GM12864 (cell line): ENCODE measurements at regions not wholly inside any gene's neighbourhood (a gene's known extent, or its start where the extent isn't known, plus 50 kb on each side); places are given as distances from the start of the nearest gene placed in this dataset.

ENCODE experiments used
- DNase-seq: peaks from one replicate; pipeline ENCODE4 v3.0.0-alpha.2; 2011; ENCODE audit warnings: low read depth
- H3K4me3 ChIP-seq: 2 replicates; pipeline ENCODE4 v1.5.1; 2011; ENCODE audit warnings: mild to moderate bottlenecking, low read depth, low read length, control low read depth
- TF ChIP-seq, protein P1 (sequence below): IDR thresholded peaks from 2 replicates; pipeline ENCODE4 v1.5.1; 2011; ENCODE audit warnings: low read depth, mild to moderate bottlenecking, moderate library complexity, low read length, control low read depth, inconsistent platforms; ENCODE audit errors: missing control alignments

DNA sequence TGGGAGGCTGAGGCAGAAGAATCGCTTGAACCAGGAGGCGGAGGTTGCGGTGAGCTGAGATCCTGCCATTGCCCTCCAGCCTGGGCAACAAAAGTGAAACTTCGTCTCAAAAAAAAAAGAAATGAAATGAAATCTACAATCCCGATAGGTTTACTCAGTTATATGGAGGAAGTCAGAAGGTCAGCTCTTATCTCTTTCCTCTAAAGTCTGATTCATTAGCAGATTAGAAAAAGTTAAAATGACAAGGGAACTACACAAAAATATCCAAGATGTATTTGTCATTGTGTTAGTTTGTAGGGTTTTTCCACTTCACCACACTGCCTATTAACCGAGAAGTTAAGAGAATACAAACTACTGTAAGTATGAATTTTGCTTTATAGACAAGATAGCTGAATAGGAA is 420.6 kb downstream of the SHQ1 start:
- DNase-seq: no peak
- TF ChIP-seq, protein P1, sequence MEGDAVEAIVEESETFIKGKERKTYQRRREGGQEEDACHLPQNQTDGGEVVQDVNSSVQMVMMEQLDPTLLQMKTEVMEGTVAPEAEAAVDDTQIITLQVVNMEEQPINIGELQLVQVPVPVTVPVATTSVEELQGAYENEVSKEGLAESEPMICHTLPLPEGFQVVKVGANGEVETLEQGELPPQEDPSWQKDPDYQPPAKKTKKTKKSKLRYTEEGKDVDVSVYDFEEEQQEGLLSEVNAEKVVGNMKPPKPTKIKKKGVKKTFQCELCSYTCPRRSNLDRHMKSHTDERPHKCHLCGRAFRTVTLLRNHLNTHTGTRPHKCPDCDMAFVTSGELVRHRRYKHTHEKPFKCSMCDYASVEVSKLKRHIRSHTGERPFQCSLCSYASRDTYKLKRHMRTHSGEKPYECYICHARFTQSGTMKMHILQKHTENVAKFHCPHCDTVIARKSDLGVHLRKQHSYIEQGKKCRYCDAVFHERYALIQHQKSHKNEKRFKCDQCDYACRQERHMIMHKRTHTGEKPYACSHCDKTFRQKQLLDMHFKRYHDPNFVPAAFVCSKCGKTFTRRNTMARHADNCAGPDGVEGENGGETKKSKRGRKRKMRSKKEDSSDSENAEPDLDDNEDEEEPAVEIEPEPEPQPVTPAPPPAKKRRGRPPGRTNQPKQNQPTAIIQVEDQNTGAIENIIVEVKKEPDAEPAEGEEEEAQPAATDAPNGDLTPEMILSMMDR: no peak
- no peak overlapping the region; the same call in 1 of the 2 replicates for H3K4me3 ChIP-seq

DNA sequence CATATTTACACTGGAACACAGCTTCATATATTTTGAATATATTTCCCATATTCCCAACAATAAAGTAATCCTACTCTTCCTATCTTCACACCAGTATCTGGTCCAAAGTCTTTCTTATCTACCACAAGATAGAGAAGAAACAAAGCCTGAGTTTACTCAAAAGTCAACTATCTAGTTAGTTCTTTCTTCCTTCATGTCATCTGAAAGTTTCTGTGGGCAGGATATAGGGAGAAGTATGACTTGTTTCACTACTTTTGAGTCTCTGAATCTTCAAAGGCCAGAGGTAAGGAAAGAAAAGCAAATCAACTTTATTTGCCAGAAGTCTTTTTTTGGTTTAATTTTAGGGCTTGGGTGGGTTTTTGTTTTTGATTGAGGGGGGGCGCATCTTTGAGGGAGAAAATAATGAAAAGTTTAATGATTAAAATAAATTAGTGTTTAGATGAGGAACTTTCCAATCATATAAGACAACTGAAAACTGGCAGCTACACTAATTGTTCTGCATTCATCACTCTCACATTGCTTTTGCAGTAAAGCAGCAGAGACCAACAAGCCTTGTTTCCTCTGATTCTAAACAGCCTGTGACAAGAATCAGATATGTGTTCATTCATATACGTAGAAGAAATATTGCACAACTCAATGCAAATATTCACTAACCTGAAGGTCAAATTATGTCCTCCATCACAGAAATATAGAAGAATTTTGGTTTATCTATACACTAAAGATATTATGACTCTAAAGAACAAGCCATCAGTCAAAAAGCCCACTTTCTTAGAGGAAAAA is 421.4 kb downstream of the SHQ1 start:
- no peak for DNase-seq
- H3K4me3 ChIP-seq: no peak overlapping the region
- TF ChIP-seq, protein P1: no peak

DNA sequence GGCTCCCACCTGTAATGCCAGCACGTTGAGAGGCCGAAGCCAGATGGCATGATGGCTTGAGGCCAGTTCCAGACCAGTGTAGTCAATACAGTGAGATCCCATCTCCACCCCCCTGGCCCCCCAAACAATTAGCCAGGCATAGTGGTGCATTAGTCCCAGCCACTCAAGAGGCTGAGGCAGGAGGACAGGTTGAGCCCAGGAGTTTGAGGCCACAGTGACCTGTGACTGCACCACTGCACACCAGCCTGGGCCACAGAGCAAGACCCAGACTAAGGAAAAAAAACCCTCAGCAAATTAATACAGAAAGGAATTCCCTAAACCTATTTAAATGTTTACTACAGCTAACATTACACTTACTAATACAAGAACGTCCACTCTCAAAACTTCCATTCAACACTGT is 424.6 kb downstream of the SHQ1 start:
- TF ChIP-seq, protein P1: no peak
- H3K4me3 ChIP-seq: no peak overlapping the region
- no peak for DNase-seq

DNA sequence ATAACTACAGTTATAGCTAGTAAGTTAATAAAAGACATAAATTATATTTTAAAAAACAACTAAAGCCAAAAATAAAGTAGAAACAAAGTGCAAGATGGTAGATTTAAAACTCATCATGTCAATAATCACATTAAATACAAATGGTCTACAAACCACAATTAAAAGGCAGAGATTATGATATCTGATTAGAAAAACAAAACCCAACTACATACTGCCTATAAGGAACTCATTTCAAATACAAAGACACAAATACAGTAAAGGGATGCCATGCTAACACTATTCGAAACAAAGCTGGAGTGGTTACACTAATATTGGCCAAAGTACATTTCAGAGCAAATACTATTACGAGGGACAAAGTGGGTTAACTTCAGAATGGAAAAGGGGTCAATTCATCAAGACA is 426.5 kb downstream of the SHQ1 start:
- TF ChIP-seq, protein P1: no peak
- no peak for DNase-seq
- no peak overlapping the region for H3K4me3 ChIP-seq

DNA sequence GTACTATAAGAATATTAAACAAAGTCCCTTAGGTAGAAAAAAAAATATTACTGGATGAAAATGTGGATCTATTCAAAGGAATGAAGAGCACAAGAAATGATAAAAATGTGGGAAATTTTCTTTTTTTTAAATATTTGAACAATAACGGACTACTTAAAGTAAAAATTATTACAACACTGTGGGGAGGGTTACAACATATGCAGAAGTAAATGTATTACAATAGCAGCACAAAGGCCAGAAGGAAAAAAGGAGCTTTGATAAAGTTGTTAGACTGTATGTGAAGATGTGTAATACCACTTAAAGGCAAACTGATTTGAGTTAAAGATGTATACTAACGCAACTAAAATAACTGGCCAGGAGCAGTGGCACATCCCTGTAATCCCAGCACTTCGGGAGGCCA is 427.1 kb downstream of the SHQ1 start:
- TF ChIP-seq, protein P1: no peak
- no peak for DNase-seq
- H3K4me3 ChIP-seq: no peak overlapping the region

DNA sequence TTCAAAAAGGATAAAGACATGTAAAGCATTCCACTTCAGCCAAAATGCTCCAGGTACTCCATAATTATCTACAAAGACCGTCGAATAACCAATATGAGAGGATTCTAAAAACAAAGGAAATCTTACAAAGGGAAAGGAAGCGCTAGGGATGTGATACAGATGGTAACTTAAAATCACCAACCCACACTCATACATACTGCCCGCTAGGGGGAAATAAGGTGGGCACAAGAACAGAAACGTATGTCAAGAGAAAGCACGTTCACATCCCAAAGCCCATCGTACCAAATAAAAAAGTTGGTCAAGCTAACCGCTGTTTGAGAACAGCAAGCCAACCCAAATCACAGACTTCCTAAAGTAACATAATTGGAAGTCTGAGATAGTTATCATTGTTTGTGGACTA is 429.4 kb downstream of the SHQ1 start:
- TF ChIP-seq, protein P1: no peak
- H3K4me3 ChIP-seq: no peak overlapping the region
- DNase-seq: no peak

DNA sequence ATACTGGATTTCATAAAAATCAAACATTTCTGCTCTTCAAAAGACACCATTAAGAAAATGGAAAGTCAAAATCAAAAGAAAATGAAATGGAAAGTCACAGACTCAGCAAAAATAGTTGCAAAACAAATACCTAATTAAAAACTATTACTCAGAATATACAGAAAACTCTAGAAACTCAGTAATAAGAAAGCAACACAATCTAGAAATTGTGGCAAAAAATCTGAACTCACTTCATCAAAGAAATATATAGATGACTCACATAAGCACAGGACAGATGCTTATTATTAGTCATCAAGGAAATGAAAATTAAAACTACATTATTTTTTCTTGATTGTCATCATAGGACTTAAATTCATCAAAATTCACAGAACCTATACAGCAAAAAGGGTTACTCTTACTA is 430.0 kb downstream of the SHQ1 start:
- no peak overlapping the region for H3K4me3 ChIP-seq
- TF ChIP-seq, protein P1: no peak

More for the DNA sequence above, 430.0 kb downstream of the SHQ1 start:
- no peak for DNase-seq
